Chondrocyte (in vitro differentiated cells): ENCODE measurements at regions not wholly inside any gene's neighbourhood (a gene's known extent, or its start where the extent isn't known, plus 50 kb on each side); places are given as distances from the start of the nearest gene placed in this dataset.

Experiments
- DNase-seq: peaks from one replicate; pipeline ENCODE4 v3.0.0; 2021; ENCODE audit warnings: mixed read lengths, low spot score
- H3K27ac Mint-ChIP-seq: one replicate; pipeline ENCODE4 v1.8.0; 2021; ENCODE audit warnings: mild to moderate bottlenecking, moderate library complexity, mixed read lengths; ENCODE audit not compliant: unreplicated experiment
- H3K27me3 Mint-ChIP-seq: 2 replicates; pipeline ENCODE4 v1.8.0; 2021; ENCODE audit warnings: low read depth, mixed read lengths
- H3K36me3 Mint-ChIP-seq: 2 replicates; pipeline ENCODE4 v1.8.0; 2021; ENCODE audit warnings: low read depth, mixed read lengths
- H3K4me1 Mint-ChIP-seq: 2 replicates; pipeline ENCODE4 v1.8.0; 2021; ENCODE audit warnings: low read depth, mild to moderate bottlenecking, mixed read lengths
- H3K4me3 Mint-ChIP-seq: one replicate; pipeline ENCODE4 v1.8.0; 2021; ENCODE audit warnings: mild to moderate bottlenecking, moderate library complexity, mixed read lengths; ENCODE audit not compliant: unreplicated experiment
- H3K9me3 Mint-ChIP-seq: 2 replicates; pipeline ENCODE4 v1.8.0; 2021; ENCODE audit warnings: low read depth, mixed read lengths
- TF ChIP-seq, protein P1 (sequence below): fragments of 200-600 bp; sonication (generic); IDR thresholded peaks from 2 replicates; pipeline ENCODE4 v1.5.0; 2021; ENCODE audit warnings: antibody characterized with exemption, mild to moderate bottlenecking, moderate library complexity

- DNase-seq: no peak
- Mint-ChIP-seq H3K36me3 (no peaks in the 10 kb centered on the region), H3K9me3 (peaks cover 3% of the 10 kb centered on the region), H3K27ac (no peak overlapping the region), H3K4me1 (peaks cover 9% of the 10 kb centered on the region), H3K4me3 (no peak overlapping the region), H3K27me3 (no peaks in the 10 kb centered on the region)
- TF ChIP-seq, protein P1, sequence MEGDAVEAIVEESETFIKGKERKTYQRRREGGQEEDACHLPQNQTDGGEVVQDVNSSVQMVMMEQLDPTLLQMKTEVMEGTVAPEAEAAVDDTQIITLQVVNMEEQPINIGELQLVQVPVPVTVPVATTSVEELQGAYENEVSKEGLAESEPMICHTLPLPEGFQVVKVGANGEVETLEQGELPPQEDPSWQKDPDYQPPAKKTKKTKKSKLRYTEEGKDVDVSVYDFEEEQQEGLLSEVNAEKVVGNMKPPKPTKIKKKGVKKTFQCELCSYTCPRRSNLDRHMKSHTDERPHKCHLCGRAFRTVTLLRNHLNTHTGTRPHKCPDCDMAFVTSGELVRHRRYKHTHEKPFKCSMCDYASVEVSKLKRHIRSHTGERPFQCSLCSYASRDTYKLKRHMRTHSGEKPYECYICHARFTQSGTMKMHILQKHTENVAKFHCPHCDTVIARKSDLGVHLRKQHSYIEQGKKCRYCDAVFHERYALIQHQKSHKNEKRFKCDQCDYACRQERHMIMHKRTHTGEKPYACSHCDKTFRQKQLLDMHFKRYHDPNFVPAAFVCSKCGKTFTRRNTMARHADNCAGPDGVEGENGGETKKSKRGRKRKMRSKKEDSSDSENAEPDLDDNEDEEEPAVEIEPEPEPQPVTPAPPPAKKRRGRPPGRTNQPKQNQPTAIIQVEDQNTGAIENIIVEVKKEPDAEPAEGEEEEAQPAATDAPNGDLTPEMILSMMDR: no peak
These were observed 720.4 kb upstream of the ADGRL4 start for GRCh38 chr1:79726911-79727310.

- H3K4me1 Mint-ChIP-seq: peaks cover 9% of the 10 kb centered on the region
- H3K27me3 Mint-ChIP-seq: no peaks in the 10 kb centered on the region
- no peak overlapping the region for H3K4me3 Mint-ChIP-seq
- TF ChIP-seq, protein P1: no peak
- no peak overlapping the region for H3K27ac Mint-ChIP-seq
- H3K9me3 Mint-ChIP-seq: peaks cover 3% of the 10 kb centered on the region
- H3K36me3 Mint-ChIP-seq: no peaks in the 10 kb centered on the region
- DNase-seq: no peak
These were observed 719.8 kb upstream of the ADGRL4 start for GRCh38 chr1:79726321-79726720.

DNA sequence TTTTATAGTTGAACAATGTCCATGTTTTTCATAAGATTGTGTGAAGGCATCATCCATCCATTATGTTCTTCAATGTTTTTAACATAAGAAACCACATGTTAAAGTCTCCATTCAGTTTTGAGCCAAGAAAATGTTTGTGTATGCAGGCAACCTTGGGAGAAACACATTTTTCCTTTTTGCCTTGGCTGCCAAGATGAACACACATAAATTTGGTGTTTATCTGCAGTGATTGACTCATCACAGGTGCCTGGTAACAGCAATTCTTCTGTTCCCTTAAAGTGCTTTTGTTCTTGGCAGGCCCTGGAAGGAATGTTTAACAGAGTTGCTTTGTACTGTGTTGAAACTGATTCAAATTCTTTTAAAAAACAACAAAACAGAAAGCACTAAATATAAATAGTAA, 709.9 kb upstream of the ADGRL4 start:
- no peak for DNase-seq
- H3K9me3 Mint-ChIP-seq: peaks cover 8% of the 10 kb centered on the region
- peaks cover 5% of the 10 kb centered on the region for H3K4me1 Mint-ChIP-seq
- H3K36me3 Mint-ChIP-seq: no peaks in the 10 kb centered on the region
- H3K4me3 Mint-ChIP-seq: no peak overlapping the region
- H3K27me3 Mint-ChIP-seq: no peaks in the 10 kb centered on the region
- TF ChIP-seq, protein P1: no peak
- no peak overlapping the region for H3K27ac Mint-ChIP-seq

DNA sequence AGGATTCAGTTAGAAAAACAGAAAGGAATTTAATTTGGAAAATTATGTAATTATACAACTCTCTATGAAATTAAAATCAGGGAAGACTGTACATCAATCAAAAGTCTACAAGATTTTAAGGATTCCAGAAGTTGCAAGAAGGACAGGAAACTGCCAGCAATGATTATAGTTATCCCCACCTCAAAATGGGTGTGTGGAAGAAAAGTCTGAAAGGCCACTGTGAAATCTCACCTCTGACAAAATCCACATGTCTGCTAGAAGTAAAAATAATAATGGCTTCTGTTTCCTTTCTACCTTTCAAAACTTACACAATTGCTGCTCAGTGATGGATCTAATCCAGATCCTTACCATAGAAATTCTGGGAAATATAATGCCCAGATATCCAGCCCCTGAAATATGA, 708.1 kb upstream of the ADGRL4 start:
- no peaks in the 10 kb centered on the region for H3K27me3 Mint-ChIP-seq
- peaks cover 16% of the 10 kb centered on the region for H3K4me1 Mint-ChIP-seq
- DNase-seq: no peak
- no peak overlapping the region for H3K27ac Mint-ChIP-seq
- peaks cover 4% of the 10 kb centered on the region for H3K9me3 Mint-ChIP-seq
- TF ChIP-seq, protein P1: no peak
- H3K36me3 Mint-ChIP-seq: no peaks in the 10 kb centered on the region
- no peak overlapping the region for H3K4me3 Mint-ChIP-seq

GRCh38 chr1:79711001-79711431, 704.5 kb upstream of the ADGRL4 start:
- Mint-ChIP-seq H3K9me3 (no peaks in the 10 kb centered on the region), H3K27ac (peak overlapping the region; percentile 23), H3K36me3 (no peaks in the 10 kb centered on the region), H3K4me1 (peaks cover 19% of the 10 kb centered on the region), H3K4me3 (no peak overlapping the region), H3K27me3 (no peaks in the 10 kb centered on the region)
- no peak for DNase-seq
- TF ChIP-seq, protein P1: no peak
